Vagina (tissue), 2 donors: ENCODE measurements at regions not wholly inside any gene's neighbourhood (a gene's known extent, or its start where the extent isn't known, plus 50 kb on each side); places are given as distances from the start of the nearest gene placed in this dataset.

Source experiments
- DNase-seq, 2 donors: peaks; one replicate each; pipeline ENCODE4 v3.0.0-alpha.2; 2017; ENCODE audit errors: extremely low spot score in 2 of 2
- H3K27ac ChIP-seq: fragments of 200-600 bp; sonication (generic); one replicate; pipeline ENCODE4 v1.5.1; 2019
- H3K27me3 ChIP-seq: fragments of 200-600 bp; sonication (generic); one replicate; pipeline ENCODE4 v1.5.1; 2019
- H3K36me3 ChIP-seq, 2 donors: fragments of 200-600 bp; sonication (generic); one replicate each; pipeline ENCODE4 v1.5.1; 2017 to 2019
- H3K4me1 ChIP-seq: fragments of 200-600 bp; sonication (generic); one replicate; pipeline ENCODE4 v1.5.1; 2019
- H3K4me3 ChIP-seq, 2 donors: fragments of 200-600 bp; sonication (generic); 1 replicate in 1 of 2; 2 replicates in 1 of 2; pipeline ENCODE4 v1.5.1; 2016 to 2019
- H3K9me3 ChIP-seq: fragments of 200-600 bp; sonication (generic); one replicate; pipeline ENCODE4 v1.5.1; 2019
- CTCF ChIP-seq, 3 experiments: fragments of 450-650 bp in 2 of 3; fragments of 200-600 bp in 1 of 3; sonication (generic) in 1 of 3; IDR thresholded peaks; one replicate each; pipeline ENCODE4 v1.5.1; 2017 to 2019; ENCODE audit warnings: antibody characterized with exemption in 3 of 3, mild to moderate bottlenecking in 2 of 3, moderate library complexity in 2 of 3
- POLR2A ChIP-seq, 2 donors: fragments of 450-650 bp; IDR thresholded peaks; one replicate each; pipeline ENCODE4 v1.6.1; 2017; ENCODE audit warnings: antibody characterized with exemption in 2 of 2, mild to moderate bottlenecking in 2 of 2, moderate library complexity in 2 of 2
- POLR2AphosphoS5 ChIP-seq, 2 donors: sonication (generic); formaldehyde crosslinking; IDR thresholded peaks; one replicate each; pipeline ENCODE4 v1.9.0; 2017; ENCODE audit warnings: antibody characterized with exemption in 2 of 2, mild to moderate bottlenecking in 2 of 2, low read depth in 1 of 2; ENCODE audit not compliant: insufficient read depth in 1 of 2
- intact Hi-C: fragments of 100-400 bp; cut with DNase I; formaldehyde crosslinking; loops from one replicate; pipeline ENCODE4 v1.15.1; 2023

- H3K36me3 ChIP-seq = no peaks in the 10 kb centered on the region
- TF ChIP-seq POLR2AphosphoS5 (IDR thresholded peaks at IDR 0.05; ENCODE audit: insufficient read depth in 1 of 2, low read depth in 1 of 2) = no peak
- no peak for TF ChIP-seq POLR2A (IDR thresholded peaks at IDR 0.05)
- TF ChIP-seq CTCF (IDR thresholded peaks at IDR 0.05) = no peak
- DNase-seq = no peak
- H3K4me1 ChIP-seq = no peaks in the 10 kb centered on the region
- no peak overlapping the region for H3K4me3 ChIP-seq
- H3K27me3 ChIP-seq = no peaks in the 10 kb centered on the region
- intact Hi-C loops = no loop called here
- H3K27ac ChIP-seq = no peak overlapping the region
- no peaks in the 10 kb centered on the region for H3K9me3 ChIP-seq
Measured at GRCh38 chr10:62873866-62874265, 57.7 kb upstream of the EGR2 start.

GRCh38 chr10:62870866-62871265 is 54.7 kb upstream of the EGR2 start:
- intact Hi-C loops = no loop called here
- H3K4me1 ChIP-seq = no peaks in the 10 kb centered on the region
- TF ChIP-seq CTCF (IDR thresholded peaks at IDR 0.05) (no peak), POLR2A (IDR thresholded peaks at IDR 0.05) (no peak), POLR2AphosphoS5 (IDR thresholded peaks at IDR 0.05; ENCODE audit: insufficient read depth in 1 of 2, low read depth in 1 of 2) (no peak)
- H3K36me3 ChIP-seq = no peaks in the 10 kb centered on the region
- no peaks in the 10 kb centered on the region for H3K9me3 ChIP-seq
- DNase-seq = no peak
- no peaks in the 10 kb centered on the region for H3K27me3 ChIP-seq
- H3K4me3 ChIP-seq = no peak overlapping the region
- H3K27ac ChIP-seq = no peak overlapping the region

GRCh38 chr10:62869958-62870357 is 53.8 kb upstream of the EGR2 start:
- no peaks in the 10 kb centered on the region for H3K36me3 ChIP-seq
- no peak for DNase-seq
- H3K27ac ChIP-seq = no peak overlapping the region
- H3K4me1 ChIP-seq = no peaks in the 10 kb centered on the region
- H3K27me3 ChIP-seq = no peaks in the 10 kb centered on the region
- TF ChIP-seq POLR2A (IDR thresholded peaks at IDR 0.05) = no peak
- TF ChIP-seq CTCF (IDR thresholded peaks at IDR 0.05) = no peak
- no peak for TF ChIP-seq POLR2AphosphoS5 (IDR thresholded peaks at IDR 0.05; ENCODE audit: insufficient read depth in 1 of 2, low read depth in 1 of 2)
- no peak overlapping the region for H3K4me3 ChIP-seq
- intact Hi-C loops = no loop called here
- H3K9me3 ChIP-seq = no peaks in the 10 kb centered on the region

GRCh38 chr10:62866941-62867340 is 50.8 kb upstream of the EGR2 start:
- no peak overlapping the region for H3K4me3 ChIP-seq
- intact Hi-C loops = no loop called here

GRCh38 chr10:62866451-62866850 is 50.3 kb upstream of the EGR2 start:
- intact Hi-C loops = no loop called here
- Histone ChIP-seq H3K4me1 (no peaks in the 10 kb centered on the region), H3K27ac (no peak overlapping the region), H3K4me3 (no peak overlapping the region), H3K36me3 (no peaks in the 10 kb centered on the region), H3K9me3 (no peaks in the 10 kb centered on the region), H3K27me3 (no peaks in the 10 kb centered on the region)
- no peak for TF ChIP-seq CTCF (IDR thresholded peaks at IDR 0.05)
- no peak for TF ChIP-seq POLR2A (IDR thresholded peaks at IDR 0.05)
- TF ChIP-seq POLR2AphosphoS5 (IDR thresholded peaks at IDR 0.05; ENCODE audit: insufficient read depth in 1 of 2, low read depth in 1 of 2) = no peak
- DNase-seq = no peak

More at GRCh38 chr10:62866941-62867340, 50.8 kb upstream of the EGR2 start:
- Histone ChIP-seq H3K27ac (no peak overlapping the region), H3K27me3 (no peaks in the 10 kb centered on the region), H3K9me3 (no peaks in the 10 kb centered on the region), H3K36me3 (no peaks in the 10 kb centered on the region), H3K4me1 (no peaks in the 10 kb centered on the region)
- TF ChIP-seq POLR2A (IDR thresholded peaks at IDR 0.05) (no peak), CTCF (IDR thresholded peaks at IDR 0.05) (no peak), POLR2AphosphoS5 (IDR thresholded peaks at IDR 0.05; ENCODE audit: insufficient read depth in 1 of 2, low read depth in 1 of 2) (no peak)
- DNase-seq = no peak
